Neural cell (in vitro differentiated cells): ENCODE measurements at regions not wholly inside any gene's neighbourhood (a gene's known extent, or its start where the extent isn't known, plus 50 kb on each side); places are given as distances from the start of the nearest gene placed in this dataset.

Source experiments
- H2AFZ ChIP-seq: fragments of 200-600, 300-800 bp; sonication (generic), shearing (Covaris generic); 2 replicates; pipeline ENCODE4 v1.6.0; 2014; ENCODE audit warnings: low read depth, mild to moderate bottlenecking, antibody characterized with exemption, low read length, moderate library complexity
- H3F3A ChIP-seq: fragments of 200-600 bp; shearing (Covaris generic); 2 replicates; pipeline ENCODE4 v1.6.1; 2016; ENCODE audit warnings: mild to moderate bottlenecking, moderate library complexity, mixed read lengths, antibody characterized with exemption, low read length; ENCODE audit not compliant: insufficient read depth, poor library complexity, severe bottlenecking
- H3K27ac ChIP-seq: fragments of 200-600, 300-800 bp; sonication (generic), shearing (Covaris generic); 2 replicates; pipeline ENCODE4 v1.5.1; 2014; ENCODE audit warnings: mild to moderate bottlenecking, low read length, moderate library complexity
- H3K27me3 ChIP-seq: fragments of 300-800, 200-600 bp; sonication (generic), shearing (Covaris generic); 2 replicates; pipeline ENCODE4 v1.6.0; 2014; ENCODE audit warnings: mild to moderate bottlenecking, low read depth, low read length, moderate library complexity; ENCODE audit not compliant: insufficient read depth
- H3K36me3 ChIP-seq: fragments of 300-800, 200-600 bp; sonication (generic), shearing (Covaris generic); 2 replicates; pipeline ENCODE4 v1.5.1; 2014; ENCODE audit warnings: mild to moderate bottlenecking, antibody characterized with exemption, low read length, moderate library complexity; ENCODE audit not compliant: insufficient read depth
- H3K4me2 ChIP-seq: fragments of 300-800, 200-600 bp; sonication (generic), shearing (Covaris generic); 2 replicates; pipeline ENCODE4 v1.6.0; 2014; ENCODE audit warnings: mild to moderate bottlenecking, low read length
- H3K4me3 ChIP-seq: fragments of 300-800, 200-600 bp; sonication (generic), shearing (Covaris generic); 2 replicates; pipeline ENCODE4 v1.5.1; 2014; ENCODE audit warnings: mild to moderate bottlenecking, low read length, moderate library complexity
- H3K79me2 ChIP-seq: fragments of 200-600 bp; shearing (Covaris generic); replicated peaks from 2 replicates; pipeline ENCODE4 v1.6.0; 2014; ENCODE audit warnings: mild to moderate bottlenecking, low read length, moderate library complexity; ENCODE audit not compliant: insufficient read depth
- H3K9ac ChIP-seq: fragments of 300-800, 200-600 bp; sonication (generic), shearing (Covaris generic); 2 replicates; pipeline ENCODE4 v1.6.1; 2016; ENCODE audit warnings: mild to moderate bottlenecking, low read length, mixed read lengths
- H3K9me2 ChIP-seq: fragments of 200-600 bp; shearing (Covaris generic); 2 replicates; pipeline ENCODE4 v1.6.1; 2016; ENCODE audit warnings: mild to moderate bottlenecking, low read length, mixed read lengths; ENCODE audit not compliant: insufficient read depth
- H3K9me3 ChIP-seq: fragments of 200-600, 300-800 bp; sonication (generic), shearing (Covaris generic); 2 replicates; pipeline ENCODE4 v1.6.1; 2016; ENCODE audit warnings: mild to moderate bottlenecking, mixed run types, low read length, moderate library complexity, mixed read lengths
- H4K20me1 ChIP-seq: fragments of 200-600 bp; shearing (Covaris generic); 2 replicates; pipeline ENCODE4 v1.6.1; 2016; ENCODE audit warnings: mild to moderate bottlenecking, mixed run types; ENCODE audit not compliant: insufficient read depth
- CTCF ChIP-seq: fragments of 450-650 bp; IDR thresholded peaks from 2 replicates; pipeline ENCODE4 v1.5.1; 2014; ENCODE audit warnings: antibody characterized with exemption, mild to moderate bottlenecking, moderate library complexity; ENCODE audit not compliant: poor library complexity, severe bottlenecking
- EP300 ChIP-seq: fragments of 450-650 bp; conservative IDR thresholded peaks from 2 replicates; pipeline ENCODE4 v1.6.1; 2014; ENCODE audit warnings: antibody characterized with exemption, mild to moderate bottlenecking, moderate library complexity; ENCODE audit not compliant: poor library complexity, severe bottlenecking
- EZH2 ChIP-seq: fragments of 200-600, 300-800 bp; shearing (Covaris generic), sonication (generic); IDR thresholded peaks from 2 replicates; pipeline ENCODE4 v1.6.1; 2014; ENCODE audit warnings: antibody characterized with exemption, low read length, borderline replicate concordance, mild to moderate bottlenecking; ENCODE audit not compliant: insufficient read depth, poor library complexity, severe bottlenecking
- MXI1 ChIP-seq: fragments of 450-650 bp; conservative IDR thresholded peaks from 2 replicates; pipeline ENCODE4 v1.6.1; 2014; ENCODE audit warnings: antibody characterized with exemption, mild to moderate bottlenecking; ENCODE audit not compliant: poor library complexity, severe bottlenecking
- POLR2AphosphoS5 ChIP-seq: IDR thresholded peaks from 2 replicates; pipeline ENCODE4 v1.6.1; 2012
- RAD21 ChIP-seq: fragments of 450-650 bp; conservative IDR thresholded peaks from 2 replicates; pipeline ENCODE4 v1.6.1; 2014; ENCODE audit warnings: antibody characterized with exemption, mild to moderate bottlenecking, moderate library complexity
- REST ChIP-seq: IDR thresholded peaks from 2 replicates; pipeline ENCODE4 v1.6.1; 2012; ENCODE audit warnings: borderline replicate concordance
- SMC3 ChIP-seq: fragments of 450-650 bp; conservative IDR thresholded peaks from 2 replicates; pipeline ENCODE4 v1.6.1; 2014; ENCODE audit warnings: antibody characterized with exemption, mild to moderate bottlenecking, moderate library complexity; ENCODE audit not compliant: poor library complexity
- TAF1 ChIP-seq: IDR thresholded peaks from 2 replicates; pipeline ENCODE4 v1.6.1; 2012; ENCODE audit warnings: low read depth

DNA sequence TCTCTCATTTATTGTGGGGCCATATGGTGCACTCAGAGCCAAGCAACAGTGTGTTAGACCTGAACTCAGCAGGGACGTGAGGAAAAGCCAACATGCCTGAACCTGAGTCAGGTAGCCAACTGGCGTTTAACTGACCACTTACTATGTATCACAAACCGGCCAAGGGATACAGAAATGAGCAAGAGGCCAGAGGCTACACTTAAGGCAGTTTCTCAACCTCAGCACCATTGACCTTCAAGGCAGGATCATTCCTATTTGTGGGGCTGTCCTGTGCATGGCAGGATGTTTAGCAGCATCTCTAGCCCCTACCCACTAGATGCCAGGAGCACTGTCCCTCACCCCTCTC, 103.5 kb upstream of the NANOS1 start:
- H2AFZ ChIP-seq, result no peak overlapping the region
- no peak for TF ChIP-seq RAD21
- no peak for TF ChIP-seq TAF1
- no peak for TF ChIP-seq SMC3
- no peak for TF ChIP-seq MXI1
- no peak for TF ChIP-seq CTCF
- no peak for TF ChIP-seq EP300
- no peak for TF ChIP-seq EZH2
- TF ChIP-seq REST, result no peak
- no peak for TF ChIP-seq POLR2AphosphoS5
- no peak overlapping the region for H3K4me2 ChIP-seq
- H3K36me3 ChIP-seq, result no peaks in the 10 kb centered on the region
- H4K20me1 ChIP-seq, result no peaks in the 10 kb centered on the region
- no peak overlapping the region for H3K27ac ChIP-seq
- no peaks in the 10 kb centered on the region for H3F3A ChIP-seq
- H3K9me3 ChIP-seq, result no peaks in the 10 kb centered on the region
- H3K9ac ChIP-seq, result no peak overlapping the region
- H3K4me3 ChIP-seq, result no peak overlapping the region
- H3K79me2 ChIP-seq, result no peaks in the 10 kb centered on the region
- H3K27me3 ChIP-seq, result no peaks in the 10 kb centered on the region
- no peaks in the 10 kb centered on the region for H3K9me2 ChIP-seq

DNA sequence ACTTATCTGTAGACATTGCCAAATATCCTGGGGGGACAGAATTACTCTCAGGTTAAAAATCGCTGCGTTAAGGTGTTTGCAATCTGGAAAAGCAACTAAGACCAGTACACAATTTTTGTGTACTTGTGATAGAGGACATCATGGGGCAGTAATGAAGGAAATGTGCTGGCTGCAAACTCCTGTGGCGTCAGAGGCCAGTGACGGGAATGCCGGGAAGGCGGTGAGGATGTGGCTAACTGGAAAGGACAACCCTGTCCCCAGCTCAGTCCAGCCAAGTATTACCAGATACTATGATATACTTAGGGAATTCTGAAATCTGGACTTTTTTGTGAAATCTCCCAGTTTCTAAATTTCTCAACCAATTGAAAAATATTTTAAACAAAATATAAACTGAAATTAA, 103.1 kb upstream of the NANOS1 start:
- Histone ChIP-seq H3K27ac (no peak overlapping the region), H3K36me3 (no peaks in the 10 kb centered on the region), H3K27me3 (no peaks in the 10 kb centered on the region), H3K9me3 (no peaks in the 10 kb centered on the region), H2AFZ (no peak overlapping the region), H3K4me3 (no peak overlapping the region), H3K9ac (no peak overlapping the region), H3K4me2 (no peak overlapping the region), H3K9me2 (no peaks in the 10 kb centered on the region), H3K79me2 (no peaks in the 10 kb centered on the region), H3F3A (no peaks in the 10 kb centered on the region), H4K20me1 (no peaks in the 10 kb centered on the region)
- TF ChIP-seq EZH2, result no peak
- TF ChIP-seq RAD21, result no peak
- no peak for TF ChIP-seq CTCF
- no peak for TF ChIP-seq EP300
- no peak for TF ChIP-seq POLR2AphosphoS5
- TF ChIP-seq MXI1, result no peak
- no peak for TF ChIP-seq REST
- no peak for TF ChIP-seq TAF1
- no peak for TF ChIP-seq SMC3
